Mesenchymal stem cell (in vitro differentiated cells and primary cell): ENCODE measurements at regions not wholly inside any gene's neighbourhood (a gene's known extent, or its start where the extent isn't known, plus 50 kb on each side); places are given as distances from the start of the nearest gene placed in this dataset.

Experiments
- DNase-seq: peaks from one replicate; pipeline ENCODE4 v3.0.0-alpha.2; 2013
- H2AFZ ChIP-seq: one replicate; pipeline ENCODE4 v1.6.1; 2013; ENCODE audit warnings: low read depth, mild to moderate bottlenecking, control low read depth, inconsistent platforms, low read length, moderate library complexity
- H2AK5ac ChIP-seq: 2 replicates; pipeline ENCODE4 v1.6.1; 2013; ENCODE audit warnings: low read length, moderate library complexity, mild to moderate bottlenecking, inconsistent platforms; ENCODE audit not compliant: severe bottlenecking
- H2BK120ac ChIP-seq: one replicate; pipeline ENCODE4 v1.6.1; 2013; ENCODE audit warnings: low read depth, mild to moderate bottlenecking, inconsistent platforms, low read length, moderate library complexity
- H2BK12ac ChIP-seq, 2 experiments: one replicate each; pipeline ENCODE4 v1.6.1; 2013; ENCODE audit warnings: inconsistent platforms in 2 of 2, low read length in 2 of 2, mild to moderate bottlenecking in 2 of 2, moderate library complexity in 2 of 2, control low read depth in 1 of 2
- H2BK15ac ChIP-seq: one replicate; pipeline ENCODE4 v1.6.1; 2013; ENCODE audit warnings: mild to moderate bottlenecking, low read depth, inconsistent platforms; ENCODE audit not compliant: poor library complexity, severe bottlenecking
- H2BK5ac ChIP-seq: 2 replicates; pipeline ENCODE4 v1.6.1; 2013; ENCODE audit warnings: low read depth, mild to moderate bottlenecking, low read length, control low read depth, inconsistent platforms; ENCODE audit not compliant: poor library complexity, severe bottlenecking
- H3K14ac ChIP-seq, 2 experiments: one replicate each; pipeline ENCODE4 v1.6.1; 2013; ENCODE audit warnings: inconsistent platforms in 2 of 2, low read length in 2 of 2, control low read depth in 1 of 2, mild to moderate bottlenecking in 1 of 2, moderate library complexity in 1 of 2
- H3K18ac ChIP-seq, 2 experiments: one replicate each; pipeline ENCODE4 v1.6.1; 2013; ENCODE audit warnings: inconsistent platforms in 2 of 2, low read length in 2 of 2, control low read depth in 1 of 2, low read depth in 1 of 2, mild to moderate bottlenecking in 1 of 2
- H3K23ac ChIP-seq, 2 experiments: one replicate each; pipeline ENCODE4 v1.6.1; 2013; ENCODE audit warnings: inconsistent platforms in 2 of 2, low read length in 2 of 2, mild to moderate bottlenecking in 2 of 2, moderate library complexity in 2 of 2, control low read depth in 1 of 2
- H3K27ac ChIP-seq: 2 replicates; pipeline ENCODE4 v1.5.1; 2013; ENCODE audit warnings: mild to moderate bottlenecking, moderate library complexity, low read length, control low read depth, inconsistent platforms; ENCODE audit not compliant: poor library complexity, severe bottlenecking
- H3K27me3 ChIP-seq, 2 experiments: 2 replicates each; pipeline versions ENCODE4 v1.6.1 to v1.7.0; 2013; ENCODE audit warnings: low read length in 2 of 2, mild to moderate bottlenecking in 2 of 2, moderate library complexity in 2 of 2, control low read depth in 1 of 2, inconsistent platforms in 1 of 2; ENCODE audit not compliant: control insufficient read depth in 1 of 2, insufficient read depth in 1 of 2
- H3K36me3 ChIP-seq, 2 experiments: 2 replicates each; pipeline versions ENCODE4 v1.6.1 to v1.7.0; 2013; ENCODE audit warnings: low read length in 2 of 2, control low read depth in 1 of 2, inconsistent platforms in 1 of 2, low read depth in 1 of 2, mild to moderate bottlenecking in 1 of 2; ENCODE audit not compliant: insufficient read depth in 2 of 2, control insufficient read depth in 1 of 2
- H3K4ac ChIP-seq, 2 experiments: one replicate each; pipeline ENCODE4 v1.6.1; 2013; ENCODE audit warnings: inconsistent platforms in 2 of 2, low read length in 2 of 2, mild to moderate bottlenecking in 2 of 2, moderate library complexity in 2 of 2, control low read depth in 1 of 2, low read depth in 1 of 2
- H3K4me1 ChIP-seq: 2 replicates; pipeline ENCODE4 v1.6.1; 2013; ENCODE audit warnings: low read depth, low read length, control low read depth; ENCODE audit not compliant: control insufficient read depth, insufficient read depth
- H3K4me2 ChIP-seq: 2 replicates; pipeline ENCODE4 v1.6.1; 2013; ENCODE audit warnings: low read length, mild to moderate bottlenecking, inconsistent platforms; ENCODE audit not compliant: poor library complexity, severe bottlenecking
- H3K4me3 ChIP-seq, 2 experiments: 2 replicates each; pipeline versions ENCODE4 v1.5.1 to v1.7.0; 2013; ENCODE audit warnings: low read length in 2 of 2, mild to moderate bottlenecking in 2 of 2, control low read depth in 1 of 2, low read depth in 1 of 2; ENCODE audit not compliant: insufficient read depth in 1 of 2
- H3K79me1 ChIP-seq: replicated peaks from 2 replicates; pipeline ENCODE4 v1.6.1; 2013; ENCODE audit warnings: mild to moderate bottlenecking, control low read depth, low read length, inconsistent platforms; ENCODE audit not compliant: poor library complexity, severe bottlenecking
- H3K9ac ChIP-seq: 2 replicates; pipeline ENCODE4 v1.7.0; 2013; ENCODE audit warnings: mild to moderate bottlenecking, low read length, moderate library complexity
- H3K9me3 ChIP-seq: 2 replicates; pipeline ENCODE4 v1.7.0; 2013; ENCODE audit warnings: mild to moderate bottlenecking, low read length; ENCODE audit not compliant: control insufficient read depth
- H4K8ac ChIP-seq: one replicate; pipeline ENCODE4 v1.6.1; 2013; ENCODE audit warnings: inconsistent platforms, mild to moderate bottlenecking, low read length, moderate library complexity
- H4K91ac ChIP-seq: one replicate; pipeline ENCODE4 v1.6.1; 2013; ENCODE audit warnings: mild to moderate bottlenecking, low read length, inconsistent platforms
- WGBS: methylation state at CpG from one replicate; pipeline ENCODE4 v1.1.7; 2013; ENCODE audit warnings: mixed read lengths; 5-methylcytosine and 5-hydroxymethylcytosine counted together

GRCh38 chr12:71208053-71208685, 50.4 kb upstream of the TSPAN8 start:
- Histone ChIP-seq H3K18ac (no peak overlapping the region), H2BK5ac (no peak overlapping the region), H3K27ac (no peak overlapping the region), H4K8ac (no peak overlapping the region), H3K4me2 (no peak overlapping the region), H3K4me3 (no peak overlapping the region), H3K9ac (no peak overlapping the region), H3K36me3 (no peaks in the 10 kb centered on the region), H3K14ac (no peak overlapping the region), H2AFZ (no peak overlapping the region), H3K4ac (no peak overlapping the region), H2BK120ac (no peak overlapping the region), H3K23ac (no peak overlapping the region), H3K27me3 (no peaks in the 10 kb centered on the region), H3K9me3 (peaks cover 24% of the 10 kb centered on the region), H2BK12ac (no peak overlapping the region), H2BK15ac (no peak overlapping the region), H3K4me1 (no peaks in the 10 kb centered on the region), H3K79me1 (no peaks in the 10 kb centered on the region), H4K91ac (no peak overlapping the region), H2AK5ac (no peak overlapping the region)
- no peak for DNase-seq
- WGBS = 40% methylated on average over 1 of the region's 1 CpG
